ENCODE measurements at regions not wholly inside any gene's neighbourhood (a gene's known extent, or its start where the extent isn't known, plus 50 kb on each side); places are given as distances from the start of the nearest gene placed in this dataset.

GRCh38 chr5:124054564-124054963 lies 542.6 kb downstream of the CSNK1G3 start:
- TF ChIP-seq CTCF (IDR thresholded peaks at IDR 0.05) (no peak), POLR2AphosphoS5 (IDR thresholded peaks at IDR 0.05) (no peak), POLR2A (IDR thresholded peaks at IDR 0.05) (no peak)
